Bronchial epithelial cell (primary cell): ENCODE measurements at regions not wholly inside any gene's neighbourhood (a gene's known extent, or its start where the extent isn't known, plus 50 kb on each side); places are given as distances from the start of the nearest gene placed in this dataset.

Experiments used
- DNase-seq: peaks from one replicate; pipeline ENCODE4 v3.0.0-alpha.2; 2010; ENCODE audit warnings: low read depth
- FAIRE-seq: peaks from 2 replicates; lab custom pipeline; 2011; peaks lifted over from hg19 to GRCh38; lab: Jason Lieb, UNC
- H3K27me3 ChIP-seq: 2 replicates; pipeline ENCODE4 v1.5.1; 2011; ENCODE audit warnings: low read length; ENCODE audit not compliant: control insufficient read depth, insufficient read depth
- H3K36me3 ChIP-seq: 2 replicates; pipeline ENCODE4 v1.5.1; 2011; ENCODE audit warnings: low read length; ENCODE audit not compliant: control insufficient read depth, insufficient read depth
- H3K4me3 ChIP-seq: 2 replicates; pipeline ENCODE4 v1.5.1; 2011; ENCODE audit warnings: mild to moderate bottlenecking, low read depth, low read length, control low read depth
- TF ChIP-seq, protein P1 (sequence below): IDR thresholded peaks from 2 replicates; pipeline ENCODE4 v1.5.1; 2011; ENCODE audit warnings: mild to moderate bottlenecking, moderate library complexity, low read length, control low read depth, inconsistent platforms; ENCODE audit not compliant: insufficient read depth, severe bottlenecking

DNA sequence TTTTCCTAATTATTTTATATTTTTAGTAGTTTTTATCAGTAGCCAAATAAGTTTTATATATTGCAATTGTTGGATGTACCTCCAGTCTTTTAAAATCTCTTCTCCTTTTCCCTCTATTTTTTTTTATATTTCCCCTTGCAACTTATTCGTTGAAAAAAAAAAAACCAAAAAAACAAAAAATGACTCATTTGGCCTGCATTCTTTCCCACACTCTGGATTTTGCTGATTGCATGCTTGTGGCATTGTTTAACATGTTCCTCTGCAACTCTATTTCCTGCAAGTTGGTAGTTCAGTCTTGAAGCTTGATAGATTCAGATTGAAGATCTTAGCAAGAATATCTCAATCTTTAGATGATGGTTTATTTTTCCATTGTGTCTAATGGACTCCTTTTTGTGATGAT is 260.6 kb upstream of the BOD1L1 start:
- H3K4me3 ChIP-seq = no peak overlapping the region
- TF ChIP-seq, protein P1, sequence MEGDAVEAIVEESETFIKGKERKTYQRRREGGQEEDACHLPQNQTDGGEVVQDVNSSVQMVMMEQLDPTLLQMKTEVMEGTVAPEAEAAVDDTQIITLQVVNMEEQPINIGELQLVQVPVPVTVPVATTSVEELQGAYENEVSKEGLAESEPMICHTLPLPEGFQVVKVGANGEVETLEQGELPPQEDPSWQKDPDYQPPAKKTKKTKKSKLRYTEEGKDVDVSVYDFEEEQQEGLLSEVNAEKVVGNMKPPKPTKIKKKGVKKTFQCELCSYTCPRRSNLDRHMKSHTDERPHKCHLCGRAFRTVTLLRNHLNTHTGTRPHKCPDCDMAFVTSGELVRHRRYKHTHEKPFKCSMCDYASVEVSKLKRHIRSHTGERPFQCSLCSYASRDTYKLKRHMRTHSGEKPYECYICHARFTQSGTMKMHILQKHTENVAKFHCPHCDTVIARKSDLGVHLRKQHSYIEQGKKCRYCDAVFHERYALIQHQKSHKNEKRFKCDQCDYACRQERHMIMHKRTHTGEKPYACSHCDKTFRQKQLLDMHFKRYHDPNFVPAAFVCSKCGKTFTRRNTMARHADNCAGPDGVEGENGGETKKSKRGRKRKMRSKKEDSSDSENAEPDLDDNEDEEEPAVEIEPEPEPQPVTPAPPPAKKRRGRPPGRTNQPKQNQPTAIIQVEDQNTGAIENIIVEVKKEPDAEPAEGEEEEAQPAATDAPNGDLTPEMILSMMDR = no peak
- H3K36me3 ChIP-seq = no peaks in the 10 kb centered on the region
- no peaks in the 10 kb centered on the region for H3K27me3 ChIP-seq
- FAIRE-seq (no peak), DNase-seq (peak; percentile 85)

DNA sequence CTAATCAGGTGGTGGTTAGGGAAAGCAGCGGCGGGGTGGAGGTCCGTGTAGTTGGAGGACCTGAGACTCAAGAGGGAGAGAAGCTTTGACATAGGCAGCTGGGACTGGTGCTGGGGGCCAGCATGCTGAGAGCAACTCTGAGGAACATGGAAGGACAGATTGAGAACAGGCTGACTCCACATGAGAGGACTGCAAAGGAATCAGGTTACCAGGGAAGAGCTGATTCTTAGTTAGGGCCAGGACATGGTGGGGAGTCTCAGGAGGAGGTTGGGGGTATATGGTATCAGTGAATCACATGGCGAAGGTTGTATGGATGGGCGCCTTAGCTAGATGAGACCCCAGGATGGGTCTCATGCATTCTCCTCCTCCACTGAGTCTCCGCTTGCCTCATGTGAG is 264.0 kb upstream of the BOD1L1 start:
- FAIRE-seq (peak; percentile 43), DNase-seq (no peak)
- TF ChIP-seq, protein P1 = no peak
- Histone ChIP-seq H3K27me3 (no peaks in the 10 kb centered on the region), H3K36me3 (no peaks in the 10 kb centered on the region), H3K4me3 (no peak overlapping the region)

DNA sequence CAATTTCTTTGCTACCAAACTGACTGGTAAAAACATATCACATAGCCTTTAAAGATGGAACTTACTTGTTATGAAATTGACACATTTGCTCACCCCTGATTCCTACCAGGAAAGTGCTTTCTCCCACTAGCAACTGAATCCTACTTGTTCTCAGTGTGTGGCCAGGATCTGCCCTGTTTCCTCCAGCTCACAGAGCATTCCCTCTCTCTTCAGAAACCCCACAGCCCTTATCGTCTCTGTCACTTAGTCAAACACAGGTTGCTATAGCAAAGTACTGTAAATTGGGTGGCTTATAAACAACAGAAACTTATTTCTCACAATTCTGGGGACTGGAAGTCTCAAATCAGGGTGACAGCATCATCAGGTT is 265.2 kb upstream of the BOD1L1 start:
- FAIRE-seq = peak; percentile 13
- Histone ChIP-seq H3K27me3 (no peaks in the 10 kb centered on the region), H3K4me3 (no peak overlapping the region), H3K36me3 (no peaks in the 10 kb centered on the region)
- DNase-seq = no peak
- TF ChIP-seq, protein P1 = no peak

DNA sequence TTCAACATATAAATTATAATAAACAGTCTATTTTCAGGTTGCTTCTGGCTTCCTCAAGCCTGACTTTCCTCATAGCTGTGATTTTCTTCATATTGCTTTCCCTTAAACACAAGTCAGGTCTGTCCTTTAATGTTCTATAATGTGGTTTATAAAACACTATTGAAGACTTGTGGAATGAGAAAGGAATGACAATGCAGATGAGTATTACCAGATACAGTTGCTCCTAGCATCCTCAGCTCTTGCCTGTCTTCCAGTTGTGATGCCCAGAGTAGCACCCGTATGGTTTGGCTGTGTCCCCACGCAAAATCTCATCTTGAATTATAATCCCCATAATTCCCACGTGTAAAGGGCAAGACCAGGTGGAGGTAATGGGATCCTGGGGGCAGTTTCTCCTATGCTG is 265.7 kb upstream of the BOD1L1 start:
- no peak overlapping the region for H3K4me3 ChIP-seq
- H3K36me3 ChIP-seq = no peaks in the 10 kb centered on the region
- TF ChIP-seq, protein P1 = no peak
- H3K27me3 ChIP-seq = no peaks in the 10 kb centered on the region
- no peak for DNase-seq
- FAIRE-seq = no peak

DNA sequence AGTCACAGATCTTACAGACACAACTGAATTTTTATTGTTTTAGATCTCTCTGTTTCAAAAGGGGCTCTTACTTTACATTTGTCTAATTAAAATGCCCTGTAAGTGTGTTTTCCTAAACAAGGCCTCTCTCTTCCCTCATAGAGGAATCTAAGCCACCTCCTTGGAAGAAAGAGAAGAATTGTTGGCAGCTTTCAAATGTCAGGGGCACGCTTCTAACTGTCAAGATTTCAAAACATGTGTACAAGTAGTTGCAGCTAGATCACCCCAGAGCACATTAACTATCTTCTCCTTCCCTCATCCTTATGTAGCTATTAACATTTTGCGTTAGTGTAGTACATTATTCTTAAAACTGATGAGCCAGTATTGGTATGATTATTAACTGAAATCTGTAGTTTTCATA is 266.5 kb upstream of the BOD1L1 start:
- Histone ChIP-seq H3K27me3 (no peaks in the 10 kb centered on the region), H3K36me3 (no peaks in the 10 kb centered on the region), H3K4me3 (no peak overlapping the region)
- FAIRE-seq (no peak), DNase-seq (no peak)
- TF ChIP-seq, protein P1 = no peak

DNA sequence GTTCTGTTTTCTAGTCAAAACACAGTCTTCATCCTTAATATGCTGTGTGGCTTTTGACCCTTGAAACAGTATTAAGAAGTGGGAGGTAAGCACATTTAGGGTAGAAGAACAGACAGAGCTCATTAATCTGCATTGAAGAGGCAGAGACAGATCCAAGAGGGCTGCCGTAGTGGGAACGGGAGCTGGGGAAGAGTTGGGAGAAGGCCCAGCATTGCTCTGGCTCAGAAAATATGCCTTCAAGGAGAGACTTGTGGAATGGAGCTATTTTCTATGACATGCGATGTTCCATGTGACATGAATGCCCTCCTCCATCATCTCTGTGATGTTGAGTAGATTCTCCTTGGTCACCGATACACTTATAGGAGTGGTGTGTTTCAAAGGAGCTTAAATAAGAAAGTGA is 273.3 kb upstream of the BOD1L1 start:
- no peak overlapping the region for H3K4me3 ChIP-seq
- FAIRE-seq = no peak
- no peak for DNase-seq
- TF ChIP-seq, protein P1 = no peak
- no peaks in the 10 kb centered on the region for H3K36me3 ChIP-seq
- H3K27me3 ChIP-seq = no peaks in the 10 kb centered on the region
